HG03064 (cell line): ENCODE measurements at regions not wholly inside any gene's neighbourhood (a gene's known extent, or its start where the extent isn't known, plus 50 kb on each side); places are given as distances from the start of the nearest gene placed in this dataset.

Source experiments
- ATAC-seq: cut with Tn5 transposase; IDR thresholded peaks from one replicate; pipeline ENCODE4 v1.9.1; 2021; ENCODE audit warnings: low read depth; ENCODE audit not compliant: unreplicated experiment

DNA sequence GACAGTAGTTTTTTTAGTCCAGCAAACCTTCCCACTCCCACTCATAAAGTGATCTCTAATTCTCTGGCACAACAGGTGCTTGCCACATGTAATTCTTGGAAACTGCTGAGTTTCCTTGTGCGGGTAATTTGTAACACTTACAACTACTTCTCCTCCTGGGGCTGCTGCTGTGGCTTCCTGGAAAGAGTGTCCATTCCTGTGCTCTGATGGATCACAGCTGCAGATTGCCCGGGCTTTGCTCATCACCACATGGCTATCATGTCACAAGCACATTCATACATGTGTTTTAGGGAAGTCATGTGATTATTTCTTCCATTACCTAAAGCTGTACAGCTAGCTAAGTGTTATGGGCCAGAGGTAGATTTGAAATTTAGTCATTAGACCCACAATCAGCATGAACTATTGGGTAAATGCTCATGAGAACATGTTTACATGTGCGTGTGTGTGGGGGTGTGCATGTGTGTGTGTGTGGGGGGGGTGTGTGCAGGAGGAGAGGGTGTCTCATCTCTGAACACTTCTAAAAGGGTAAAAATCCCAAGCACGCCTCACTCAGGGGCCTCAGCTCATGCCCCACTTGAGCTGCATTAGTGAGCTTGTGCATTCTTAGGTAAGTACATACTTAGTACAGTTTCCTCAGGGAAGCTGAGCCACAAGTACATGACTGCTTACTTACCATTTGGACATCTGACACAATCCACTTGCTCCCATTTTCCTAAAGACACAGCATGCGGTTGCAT, 118.1 kb upstream of the CCDC112 start:
- no peak for ATAC-seq

DNA sequence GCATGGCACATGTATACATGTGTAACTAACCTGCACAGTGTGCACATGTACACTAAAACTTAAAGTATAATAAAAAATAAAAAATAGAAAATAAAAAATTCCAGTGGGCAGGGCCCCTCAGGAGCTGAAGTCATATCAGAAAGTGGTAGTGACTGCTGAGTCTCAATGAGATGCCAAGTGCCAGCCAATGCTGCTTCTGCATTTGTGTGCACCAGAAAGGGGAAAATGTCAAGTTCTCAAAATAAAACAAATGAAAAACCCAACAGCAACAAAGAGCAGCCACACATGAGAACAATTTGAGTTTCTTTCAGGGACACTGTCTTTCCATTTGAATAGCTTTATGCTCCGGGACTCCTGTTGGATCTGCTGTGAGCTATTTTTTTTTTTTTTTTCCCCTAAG, 117.2 kb upstream of the CCDC112 start:
- no peak for ATAC-seq

DNA sequence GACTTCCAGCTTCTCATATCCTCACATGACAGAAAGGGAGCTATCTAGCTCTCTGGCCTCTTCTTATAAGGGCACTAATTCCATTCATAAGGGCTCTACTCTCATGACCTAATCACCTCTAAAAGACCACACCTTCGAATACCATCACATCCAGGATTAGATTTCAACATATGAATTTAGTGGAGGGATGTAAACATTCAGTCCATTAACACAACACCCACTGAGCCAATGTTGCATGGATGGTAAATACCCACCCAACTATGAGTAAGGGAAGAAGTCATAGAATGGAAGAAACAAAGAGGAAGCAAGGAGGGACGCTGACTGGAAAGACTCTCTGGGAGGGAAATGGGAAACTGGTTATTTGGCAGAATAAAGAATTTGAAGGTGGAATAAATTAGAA, 112.6 kb upstream of the CCDC112 start:
- no peak for ATAC-seq

DNA sequence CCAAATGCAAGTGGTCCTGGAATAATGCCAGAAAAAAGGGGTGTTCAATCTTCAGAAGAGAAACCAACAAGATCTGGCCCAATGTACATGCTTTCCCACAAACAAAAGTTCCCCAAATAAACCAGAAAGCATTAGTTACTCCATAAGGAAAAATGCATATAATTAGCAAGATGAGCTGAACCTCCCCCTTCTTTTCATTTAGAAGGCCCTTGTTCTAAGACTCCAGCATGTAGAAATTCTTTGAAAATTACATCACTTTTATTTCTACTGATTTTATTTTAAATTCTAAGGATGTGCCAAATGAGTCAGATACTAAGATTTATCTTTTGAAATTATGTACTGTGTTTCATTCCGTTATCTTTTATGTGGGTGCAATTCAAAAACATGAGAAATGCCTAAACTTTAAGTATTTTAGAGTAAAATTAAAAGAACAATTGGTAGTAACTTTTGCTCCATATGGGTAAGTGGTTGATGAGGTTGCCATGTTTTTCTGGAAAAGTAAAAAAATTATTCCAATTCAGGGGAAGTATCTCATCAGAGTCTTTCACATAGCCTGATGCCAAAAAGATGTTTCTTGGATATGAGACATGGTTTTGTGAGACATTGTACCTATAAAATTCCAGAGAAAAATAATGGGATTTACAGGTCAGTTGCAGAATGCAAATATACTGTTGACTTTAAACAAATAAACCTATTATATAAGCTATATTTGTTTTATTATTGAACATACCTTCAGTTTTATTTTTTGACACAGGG, 106.5 kb upstream of the CCDC112 start:
- no peak for ATAC-seq

DNA sequence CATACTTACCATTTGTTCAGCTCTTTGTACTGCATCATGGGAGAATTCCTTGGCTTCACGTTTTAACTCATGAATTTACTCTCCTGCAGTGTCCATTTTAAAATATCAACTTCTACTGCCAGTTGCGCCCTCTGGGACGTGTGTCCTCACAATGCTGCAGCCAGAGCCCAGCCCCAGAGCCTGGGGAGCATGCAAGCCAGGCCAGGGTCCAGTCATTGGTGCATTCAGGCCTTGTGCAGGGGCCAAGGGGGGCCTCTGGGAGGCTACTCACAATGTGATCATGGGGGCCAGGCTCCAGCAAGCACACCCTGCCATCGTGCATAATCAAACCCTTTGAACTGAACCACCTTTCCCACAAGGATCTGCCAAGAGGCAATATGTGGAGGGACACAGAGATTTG, 105.6 kb upstream of the CCDC112 start:
- no peak for ATAC-seq

DNA sequence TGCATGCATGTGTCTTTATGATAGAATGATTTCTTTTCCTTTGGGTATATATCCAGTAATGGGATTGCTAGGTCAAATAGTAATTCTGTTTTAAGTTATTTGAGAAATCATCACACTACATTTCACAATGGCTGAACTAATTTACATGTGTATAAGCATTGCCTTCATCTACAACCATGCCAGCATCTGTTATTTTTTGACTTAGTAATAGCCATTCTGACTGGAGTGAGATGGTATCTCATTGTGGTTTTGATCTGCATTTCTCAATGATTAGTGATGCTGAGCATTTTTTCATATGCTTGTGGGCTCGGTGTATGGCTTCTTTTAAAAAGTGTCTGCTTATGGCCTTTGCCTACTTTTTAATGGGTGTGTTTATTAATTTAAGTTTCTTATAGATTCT, 102.3 kb upstream of the CCDC112 start:
- ATAC-seq, result no peak

DNA sequence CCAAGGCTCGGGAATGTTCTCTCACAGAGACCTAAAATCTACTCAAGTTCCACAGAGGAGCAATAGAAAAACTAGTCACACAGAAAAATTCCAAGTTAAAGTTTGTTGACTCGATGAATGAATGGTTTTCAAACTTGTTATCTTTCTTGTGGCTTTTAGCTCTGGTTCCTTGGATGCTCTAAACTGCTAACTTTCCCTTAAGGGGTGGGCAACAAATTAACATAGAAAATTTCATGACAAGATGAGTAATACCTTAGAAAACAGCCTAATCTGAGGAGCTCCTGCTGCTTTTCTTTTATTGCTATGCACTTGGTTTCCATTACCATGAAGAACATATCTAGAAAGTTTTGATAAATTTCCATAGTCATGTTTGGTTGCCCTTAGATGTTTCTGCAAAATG, 100.2 kb upstream of the CCDC112 start:
- ATAC-seq, result no peak

DNA sequence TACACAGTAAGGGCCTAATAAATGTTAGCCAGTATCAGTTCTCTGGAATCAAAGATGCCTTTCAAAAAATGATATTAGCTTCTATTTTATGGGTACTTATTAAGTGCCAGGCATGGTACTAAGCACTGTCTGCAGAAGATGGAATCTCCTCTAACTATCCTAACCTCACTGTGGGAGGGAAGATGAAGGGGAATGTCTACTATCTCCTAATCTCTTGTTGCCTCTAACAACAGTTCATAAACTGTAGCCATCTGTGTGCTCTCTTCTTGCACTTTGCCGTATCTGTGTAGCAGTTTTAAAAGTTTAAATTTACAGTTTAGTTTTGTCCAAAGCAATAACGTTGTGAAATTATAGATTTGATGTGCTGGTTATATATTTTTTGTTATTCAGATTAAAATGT, 99.6 kb upstream of the CCDC112 start:
- ATAC-seq, result no peak

DNA sequence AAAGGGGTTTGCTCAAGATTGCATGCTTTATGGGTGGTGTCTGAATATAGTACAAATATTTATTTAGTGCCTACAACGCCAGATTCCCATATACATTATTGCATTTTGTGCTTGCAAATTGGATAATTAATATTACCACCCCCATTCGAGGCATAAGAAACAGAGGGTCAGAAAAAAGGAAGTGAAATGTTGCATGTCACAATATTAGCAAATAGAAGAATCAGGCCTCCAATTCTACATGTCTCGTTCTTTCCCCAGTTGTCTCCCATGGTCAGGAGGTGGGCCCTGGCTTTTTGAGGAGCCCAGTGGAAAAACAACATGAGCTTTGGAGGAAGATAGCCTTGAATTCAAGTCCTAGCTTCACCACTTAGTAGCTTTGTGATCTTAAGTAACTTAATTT, 98.1 kb upstream of the CCDC112 start:
- no peak for ATAC-seq

DNA sequence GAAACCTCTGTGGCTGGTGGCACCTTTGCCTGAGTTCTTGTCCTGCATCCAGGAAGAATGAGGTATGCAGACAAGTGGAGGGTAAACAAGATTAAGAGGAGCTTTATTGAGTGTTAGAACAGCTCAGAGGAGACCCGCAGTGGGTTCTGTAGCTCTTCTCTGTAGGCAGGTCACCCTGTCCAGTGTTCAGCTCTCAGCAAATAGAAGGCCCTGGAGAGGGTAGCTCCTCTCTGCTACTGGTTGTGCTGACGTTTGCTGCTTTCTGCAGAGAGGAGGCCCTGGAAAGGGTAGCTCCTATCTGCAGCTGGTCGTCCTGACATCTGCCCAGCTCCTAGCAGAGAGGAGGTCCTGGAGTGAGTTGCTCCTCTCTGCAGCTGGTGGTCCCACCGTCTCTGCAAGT, 96.8 kb upstream of the CCDC112 start:
- ATAC-seq, result no peak

DNA sequence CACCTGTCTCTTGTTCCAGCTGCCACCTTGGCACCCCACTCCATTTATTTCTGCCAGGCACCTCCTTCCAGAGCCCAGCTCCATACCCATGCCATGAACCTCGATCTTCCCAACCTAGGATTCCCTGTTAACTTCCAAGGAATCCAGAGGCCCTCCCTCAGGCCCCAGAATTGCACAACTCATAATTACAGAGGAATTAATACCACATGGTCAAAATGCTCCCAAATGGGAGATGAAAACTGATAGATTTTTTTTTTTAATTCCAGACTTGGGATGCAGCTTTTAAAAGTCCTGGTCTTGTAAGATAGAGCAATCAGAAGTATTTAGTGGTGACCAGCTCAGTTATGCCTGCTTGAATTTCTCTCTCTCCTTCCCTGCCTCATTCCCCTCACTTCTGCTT, 96.2 kb upstream of the CCDC112 start:
- ATAC-seq, result no peak

DNA sequence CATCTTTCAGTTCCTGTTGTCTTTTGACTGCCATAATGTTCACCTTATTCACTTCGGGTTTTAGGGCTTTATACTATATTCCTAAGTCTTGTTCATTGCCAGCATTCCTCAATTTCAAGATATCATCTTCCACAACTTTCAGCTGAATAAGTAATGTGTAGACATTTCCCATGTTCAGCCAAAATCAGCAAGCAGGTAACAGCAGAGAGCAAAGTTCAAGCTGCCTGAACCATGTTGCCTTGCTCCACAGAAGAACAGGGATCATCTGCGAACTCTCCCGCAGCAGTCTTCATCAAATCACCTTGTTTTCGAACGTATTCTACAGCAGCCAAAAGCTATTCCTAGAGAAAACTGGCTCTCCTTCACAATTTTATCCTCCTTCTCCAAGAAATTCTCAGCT, 95.3 kb upstream of the CCDC112 start:
- ATAC-seq, result no peak

DNA sequence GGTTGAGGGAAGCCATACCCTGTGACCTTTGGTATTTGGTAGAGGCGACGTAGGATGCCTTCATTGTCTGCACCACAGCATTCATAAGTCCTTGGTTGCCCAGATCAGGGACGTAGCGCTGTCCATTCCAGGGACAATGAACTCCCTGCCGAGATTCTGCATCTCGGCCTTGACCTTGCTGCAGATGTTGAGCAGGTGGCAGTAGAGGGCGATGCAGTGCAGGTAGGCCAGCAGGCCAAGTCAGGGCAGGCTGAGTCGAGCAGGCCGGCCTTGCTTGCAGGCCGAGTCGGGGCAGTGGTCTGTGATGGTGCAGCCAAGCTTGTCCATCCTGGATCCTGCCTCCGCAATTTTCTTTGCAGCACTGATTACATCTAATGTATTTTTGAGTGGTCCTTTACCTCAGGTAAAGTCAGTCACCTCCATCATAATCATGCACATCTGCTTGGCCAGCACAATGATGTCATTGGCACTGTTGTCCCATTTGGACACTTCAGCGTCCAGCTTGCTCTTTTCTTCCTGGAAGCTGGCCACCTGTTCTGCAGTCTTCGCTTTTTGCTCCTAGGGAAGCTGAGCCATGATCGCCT, 93.4 kb upstream of the CCDC112 start:
- no peak for ATAC-seq

DNA sequence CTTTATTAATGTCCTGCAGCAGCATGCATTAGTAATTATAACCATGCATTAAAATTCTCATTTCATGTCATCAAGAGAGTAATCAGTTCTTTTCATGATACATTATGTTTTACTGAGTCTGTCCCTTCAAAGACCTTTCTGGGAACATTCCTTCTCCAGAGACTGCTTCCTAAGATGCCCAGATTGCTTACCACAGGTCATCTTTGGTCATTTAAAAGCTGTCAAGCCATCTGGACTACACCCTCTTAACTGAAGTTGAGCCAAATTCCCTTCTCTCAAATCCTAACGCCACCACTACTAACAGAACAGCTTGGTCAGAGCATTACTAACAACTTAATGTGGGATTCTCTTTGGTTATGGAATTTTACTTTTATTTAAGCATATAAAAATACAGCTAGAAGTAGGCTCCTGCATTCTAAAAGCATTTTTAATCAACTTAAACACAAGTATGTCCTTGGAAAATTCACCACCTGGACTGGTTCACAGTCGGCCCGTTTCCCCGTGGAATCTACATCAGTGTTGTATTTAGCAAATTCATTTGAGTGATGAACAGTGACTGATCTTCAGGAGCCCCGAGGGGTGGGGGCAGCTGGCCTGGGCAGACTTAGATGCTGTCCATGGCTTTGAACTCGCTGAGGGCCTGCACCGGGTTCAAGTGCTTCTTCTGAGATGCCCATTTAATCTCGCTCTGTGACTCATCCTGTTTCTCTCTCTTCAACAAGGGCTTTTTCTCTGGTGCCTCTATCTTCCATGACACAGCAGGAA, 92.8 kb upstream of the CCDC112 start:
- no peak for ATAC-seq

DNA sequence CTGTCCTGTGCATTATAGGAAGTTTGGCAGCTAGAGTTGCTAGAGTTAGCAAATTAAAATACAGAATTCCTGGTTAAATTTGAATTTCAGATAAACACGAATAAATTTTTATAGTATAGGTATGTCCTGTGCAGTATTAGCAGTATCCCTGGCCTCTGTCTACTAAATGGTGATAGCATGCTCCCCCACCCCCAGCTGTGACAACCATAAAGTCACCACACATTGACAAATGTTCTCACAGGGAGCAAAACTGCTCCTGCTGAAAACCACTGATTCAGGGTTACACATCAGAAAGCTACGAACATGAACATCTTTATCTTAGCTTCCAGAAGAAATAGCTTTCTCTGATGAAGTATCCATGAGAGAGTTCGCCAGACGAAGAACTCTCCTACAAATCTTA, 91.8 kb upstream of the CCDC112 start:
- ATAC-seq, result no peak

DNA sequence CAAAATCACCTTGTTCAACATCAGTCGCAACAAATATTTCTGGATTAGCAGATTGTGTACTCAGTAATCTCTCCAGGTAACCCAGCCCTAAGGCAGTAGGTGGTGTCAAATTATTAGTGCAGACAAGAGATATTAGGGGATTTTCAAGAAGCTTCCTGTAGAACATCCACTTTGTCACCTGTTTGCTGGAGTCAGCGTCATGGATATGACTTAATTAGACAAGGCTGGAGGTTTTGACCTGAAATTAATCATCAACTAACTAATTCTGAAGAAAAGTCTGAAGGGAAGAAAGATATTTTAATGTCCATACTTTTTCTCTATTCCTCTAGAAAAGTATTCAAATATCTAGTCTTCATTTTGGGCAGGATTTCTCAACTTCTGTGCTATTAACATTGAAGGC, 91.4 kb upstream of the CCDC112 start:
- ATAC-seq, result no peak

DNA sequence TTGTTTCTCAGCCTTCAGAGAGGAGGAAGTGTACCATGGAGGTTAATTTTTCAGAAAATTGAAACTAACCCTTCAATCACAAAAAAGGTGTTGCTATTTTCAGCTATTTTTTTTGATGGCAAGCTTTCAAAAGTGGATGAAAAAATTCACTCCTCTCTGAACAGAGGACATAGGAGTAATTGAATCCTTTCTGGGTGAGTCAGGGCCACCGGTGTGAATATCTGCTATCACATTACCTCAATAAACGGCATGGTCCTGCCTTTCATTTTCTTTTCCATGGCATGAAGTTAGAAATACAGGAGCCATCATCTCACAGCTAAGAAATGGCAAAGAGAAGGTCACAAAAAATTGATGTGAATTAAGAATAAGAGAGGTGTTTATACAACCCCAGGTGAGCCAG, 90.2 kb upstream of the CCDC112 start:
- no peak for ATAC-seq

DNA sequence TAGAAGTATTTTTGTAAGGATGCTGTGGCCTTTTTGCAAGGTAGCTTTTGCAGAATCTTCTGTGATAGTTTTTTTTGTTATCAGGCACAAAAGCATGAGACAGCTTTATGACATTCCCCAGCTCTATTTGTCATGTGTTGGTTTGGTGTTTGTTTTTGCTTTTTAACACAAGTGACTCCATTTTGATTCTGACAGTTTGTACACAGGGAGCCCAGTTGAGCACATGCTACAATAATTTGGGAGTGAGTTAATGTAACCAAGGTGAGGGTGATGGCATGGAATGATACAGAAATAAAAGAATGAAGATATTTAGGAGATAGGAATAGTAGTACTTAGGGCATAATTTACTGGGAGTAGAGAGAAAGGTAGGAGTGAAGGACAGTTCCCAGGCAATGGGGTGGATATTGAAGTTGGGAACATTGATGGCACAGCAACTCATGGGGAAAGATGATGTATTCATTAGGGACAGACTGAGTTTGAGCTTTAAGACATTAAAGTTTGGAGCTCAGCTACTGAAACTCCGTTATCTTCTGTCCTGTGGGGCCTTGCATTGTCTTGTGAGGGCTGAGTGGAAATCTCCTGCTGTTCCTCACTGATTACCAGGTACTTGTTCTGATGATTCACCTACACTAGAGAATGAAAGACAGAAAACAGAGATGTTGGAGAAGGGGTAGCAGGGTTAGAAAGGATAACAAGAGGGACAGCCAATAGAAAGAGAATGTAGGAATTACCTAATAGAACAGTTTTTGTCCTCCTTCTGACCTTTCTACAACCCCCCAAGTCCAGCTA, 88.3 kb upstream of the CCDC112 start:
- no peak for ATAC-seq

DNA sequence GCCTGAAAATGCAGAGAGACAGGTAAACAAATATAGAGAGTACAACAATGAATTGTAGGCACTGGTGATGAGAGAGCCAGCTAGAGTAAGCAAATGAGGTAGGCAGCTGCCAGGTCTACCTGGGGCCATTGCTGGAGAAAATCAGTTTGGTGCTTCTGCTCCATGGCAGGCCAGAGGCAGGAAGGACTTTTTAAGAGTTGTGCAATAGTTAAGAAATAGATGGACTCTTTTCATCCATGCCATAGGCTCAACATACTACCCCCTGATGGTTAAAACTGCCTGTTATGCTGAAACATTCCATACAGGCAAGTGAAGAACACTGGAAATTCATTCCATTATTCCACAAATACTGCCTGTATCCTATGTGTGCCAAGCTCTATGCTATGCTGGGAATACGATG, 86.5 kb upstream of the CCDC112 start:
- no peak for ATAC-seq

DNA sequence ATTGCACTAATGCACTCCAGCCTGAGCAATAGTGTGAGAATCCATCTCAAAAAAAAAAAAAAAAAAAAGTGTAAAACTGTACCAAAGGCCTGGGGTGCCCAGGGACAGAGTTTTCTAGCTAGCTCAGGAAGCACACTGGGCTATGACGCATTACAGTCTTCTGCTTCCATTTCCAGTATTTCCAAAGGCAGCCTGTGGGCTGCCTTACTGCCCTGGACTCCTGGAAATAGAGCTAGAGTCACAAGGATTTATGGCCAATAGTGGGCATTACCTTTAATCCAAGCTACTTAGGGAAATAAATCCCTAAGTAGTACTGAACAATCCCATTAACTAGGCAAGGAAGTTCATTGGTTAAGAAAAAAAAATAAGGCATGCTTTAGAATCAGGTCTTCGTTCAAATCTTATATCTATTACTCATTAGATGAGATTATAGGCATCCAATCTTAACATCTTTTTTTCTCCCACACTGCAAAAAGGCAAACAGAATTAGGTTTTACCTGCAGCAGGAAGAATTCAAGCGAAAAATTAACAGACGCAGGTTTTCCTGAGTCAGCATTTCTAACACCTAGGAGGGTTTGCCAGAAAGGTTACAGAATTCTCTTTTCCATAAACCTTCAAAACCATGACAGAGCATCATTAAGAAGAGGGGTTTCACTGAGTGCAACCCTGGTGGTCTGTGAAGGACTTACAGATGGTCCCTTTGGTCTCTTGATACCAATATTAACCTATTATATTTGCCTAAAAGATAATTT, 85.6 kb upstream of the CCDC112 start:
- no peak for ATAC-seq
